ENCODE measurements at regions not wholly inside any gene's neighbourhood (a gene's known extent, or its start where the extent isn't known, plus 50 kb on each side); places are given as distances from the start of the nearest gene placed in this dataset.

DNA sequence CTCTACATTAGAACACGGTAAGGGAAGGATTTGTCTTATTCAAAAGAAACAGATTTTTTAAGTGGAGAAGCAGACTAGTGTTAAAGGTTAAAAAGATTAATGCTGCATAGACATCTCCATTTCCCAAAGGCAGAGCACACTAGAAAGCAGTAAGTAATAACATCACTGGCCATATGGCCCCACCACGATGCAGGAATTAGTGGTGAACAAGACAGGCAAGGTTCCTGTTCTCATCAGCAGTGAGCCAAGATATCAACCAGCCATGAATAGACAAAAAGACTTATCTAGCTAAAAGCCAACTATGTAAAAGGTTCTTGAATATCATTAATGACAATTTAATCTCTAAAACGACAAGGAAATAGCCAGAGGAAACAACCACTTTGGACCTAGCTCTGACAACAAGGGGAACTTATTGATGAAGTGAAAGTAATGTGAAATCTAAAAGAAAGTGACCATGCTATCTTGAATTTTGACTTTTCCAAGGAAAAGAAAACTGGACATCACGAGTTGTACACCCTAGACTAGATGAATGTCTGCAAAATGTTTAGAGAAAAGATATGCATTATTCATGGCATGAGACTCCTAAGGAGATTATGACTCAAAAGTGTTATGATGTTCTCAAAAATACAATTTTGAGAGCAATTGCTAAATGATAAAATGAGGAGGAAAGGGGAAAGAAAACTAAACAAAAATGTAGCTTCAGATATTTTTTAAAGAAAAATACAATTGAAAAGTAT lies 157.9 kb upstream of the STXBP5 start:
- no peak for DNase-seq

DNA sequence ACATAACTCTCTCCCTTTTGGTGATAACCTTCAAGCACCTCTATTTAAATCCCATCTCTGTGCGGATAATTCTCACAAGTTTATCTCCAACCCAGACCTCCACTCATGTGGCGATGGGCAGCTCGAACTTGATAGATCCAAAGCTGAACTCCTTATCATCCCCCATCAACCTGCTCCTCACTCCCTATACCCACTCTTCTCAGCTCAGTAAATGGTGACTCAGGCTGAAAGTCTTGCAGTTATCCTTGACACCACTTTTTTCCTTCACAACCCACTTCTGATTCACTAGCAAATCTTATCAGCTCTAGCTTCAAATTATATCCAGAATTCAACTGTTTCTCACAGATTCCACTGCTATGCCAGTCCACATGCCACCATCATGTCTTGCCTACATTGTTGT lies 155.3 kb upstream of the STXBP5 start:
- no peak for DNase-seq

DNA sequence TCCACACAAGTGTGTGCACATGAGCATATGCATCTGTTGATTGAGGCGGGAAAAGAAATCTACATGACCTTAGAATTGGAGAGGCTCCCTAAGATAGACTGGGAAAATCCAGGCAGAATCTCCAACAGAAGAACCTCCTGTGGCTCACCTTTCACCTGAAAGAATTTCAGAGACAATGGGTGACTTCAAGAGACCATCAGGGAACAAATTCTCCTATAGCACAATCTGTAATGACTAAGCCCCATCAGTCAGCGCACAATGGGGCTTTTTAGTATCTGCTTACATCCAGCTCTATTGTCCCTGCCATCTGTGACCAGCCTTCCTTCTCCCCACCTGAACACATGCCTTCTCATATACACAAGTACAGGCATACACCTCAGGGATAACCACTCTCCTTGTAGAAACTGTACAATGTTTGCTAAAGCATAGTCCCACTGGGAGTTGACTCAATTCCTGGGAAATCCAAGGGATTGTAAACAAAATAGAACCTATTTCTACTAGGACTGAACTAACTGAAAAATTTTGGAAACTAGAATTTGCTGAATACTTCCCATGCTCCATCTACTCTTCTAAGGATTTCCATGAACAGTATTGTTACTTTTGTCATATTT lies 150.8 kb upstream of the STXBP5 start:
- DNase-seq = no peak

DNA sequence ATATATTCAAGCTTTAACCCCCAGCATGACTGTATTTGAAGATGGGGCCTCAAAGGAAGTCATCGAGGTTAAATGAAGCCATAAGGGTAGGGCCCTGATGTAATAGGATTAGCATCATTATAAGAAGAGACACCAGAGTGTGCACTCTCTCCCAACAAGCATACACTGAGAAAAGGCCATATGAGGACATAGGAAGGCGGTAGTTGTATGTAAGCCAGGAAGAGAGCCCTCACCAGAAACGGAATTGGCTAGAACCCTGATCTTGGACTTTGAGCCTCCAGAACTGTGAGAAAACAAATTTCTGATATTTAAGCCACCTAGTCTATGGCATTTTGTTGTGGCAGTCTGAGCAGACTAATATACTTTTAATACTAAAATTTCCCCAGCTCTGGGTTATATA lies 150.1 kb upstream of the STXBP5 start:
- DNase-seq = no peak

DNA sequence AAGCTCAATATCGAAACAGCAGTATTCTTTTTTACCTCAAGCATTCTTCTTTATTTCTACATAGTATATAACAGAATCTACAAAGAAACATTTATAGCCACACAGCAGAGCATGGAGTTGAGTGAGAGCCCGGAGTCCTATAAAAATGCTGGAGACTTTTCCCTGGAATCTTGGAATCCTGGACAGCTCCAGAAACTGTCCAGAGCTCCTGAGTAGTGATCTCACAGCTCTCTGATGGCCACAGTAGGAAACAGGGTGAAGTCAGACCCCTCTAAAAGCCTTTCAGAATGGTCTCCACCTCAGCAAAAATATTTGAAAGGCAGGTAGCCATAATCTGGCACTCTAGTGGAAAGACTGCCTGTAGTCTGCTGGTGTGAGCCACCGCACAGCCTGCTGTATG lies 149.3 kb upstream of the STXBP5 start:
- no peak for DNase-seq

DNA sequence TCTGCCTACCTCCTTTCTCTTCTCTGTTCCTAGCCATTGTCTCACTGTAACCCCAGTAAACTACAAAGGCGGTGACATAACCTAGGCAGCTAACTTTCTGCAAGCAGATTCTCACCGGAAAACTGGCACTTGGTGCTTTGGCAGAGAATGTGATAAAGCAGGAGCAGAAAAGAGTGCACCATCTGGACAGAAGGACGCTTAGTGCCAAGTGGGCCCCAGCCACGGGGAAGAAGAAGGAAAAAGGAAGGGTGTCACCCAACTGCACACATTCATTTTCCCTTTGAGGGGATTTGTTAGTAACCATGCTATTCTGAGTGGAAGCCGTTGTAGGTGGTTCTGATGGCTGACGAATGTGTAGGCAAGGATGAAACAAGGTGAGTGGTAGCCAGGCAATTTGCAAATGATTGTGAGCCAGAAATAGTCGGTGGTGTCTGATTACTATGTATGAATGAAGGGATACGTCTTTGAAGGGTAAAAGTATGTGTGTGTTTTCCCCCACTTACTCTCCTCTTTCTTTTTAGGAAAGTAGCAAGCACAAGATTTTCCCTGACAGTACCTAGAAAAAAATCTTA lies 148.3 kb upstream of the STXBP5 start:
- DNase-seq = no peak

DNA sequence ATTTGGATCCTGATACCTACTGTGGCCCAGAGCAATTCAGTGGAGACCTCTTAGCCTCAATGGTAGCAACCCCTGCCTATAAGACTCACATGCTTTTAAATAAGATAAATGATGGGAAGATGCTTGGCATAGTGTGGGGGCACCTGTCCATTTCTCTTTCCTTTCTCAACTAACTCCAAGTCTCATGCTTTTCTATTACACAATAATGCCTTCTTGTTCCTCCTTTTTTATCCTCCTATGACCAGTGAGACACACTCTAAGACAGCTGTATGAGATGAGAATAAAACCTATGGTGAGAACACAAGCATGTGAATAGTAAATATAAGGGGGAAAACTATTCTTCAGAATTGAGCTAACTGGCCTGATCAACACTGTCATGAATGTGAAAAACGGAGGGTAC lies 147.0 kb upstream of the STXBP5 start:
- no peak for DNase-seq

DNA sequence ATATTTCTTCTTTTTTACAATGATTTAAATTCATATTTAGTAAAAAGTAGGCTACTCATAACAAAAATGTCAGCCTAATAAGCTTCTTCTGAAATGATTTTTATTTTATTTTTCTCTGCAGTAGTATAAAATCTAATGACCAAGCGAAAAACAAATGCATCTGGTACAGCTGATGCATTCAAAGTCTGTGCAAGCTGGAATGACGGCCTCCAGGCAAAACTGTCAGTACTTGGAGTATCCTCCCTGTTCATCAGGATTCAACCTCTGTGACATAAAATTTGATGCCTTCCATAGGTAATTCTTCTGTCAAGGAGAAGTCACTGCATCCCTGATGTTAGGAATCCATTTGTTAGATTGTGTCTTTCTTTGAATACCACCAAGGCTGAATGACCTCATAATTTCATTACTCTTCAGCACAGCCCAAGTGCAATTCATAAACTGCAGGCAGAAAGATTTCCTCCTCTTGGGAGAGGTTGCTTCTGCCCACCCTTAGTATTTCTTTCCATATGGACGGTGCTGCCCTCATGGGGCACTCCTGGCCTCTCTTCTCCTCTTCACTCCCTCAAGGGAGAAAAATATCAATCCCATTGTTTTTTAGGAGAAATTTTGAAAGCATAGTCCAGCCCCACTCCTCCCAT lies 146.4 kb upstream of the STXBP5 start:
- DNase-seq = no peak

DNA sequence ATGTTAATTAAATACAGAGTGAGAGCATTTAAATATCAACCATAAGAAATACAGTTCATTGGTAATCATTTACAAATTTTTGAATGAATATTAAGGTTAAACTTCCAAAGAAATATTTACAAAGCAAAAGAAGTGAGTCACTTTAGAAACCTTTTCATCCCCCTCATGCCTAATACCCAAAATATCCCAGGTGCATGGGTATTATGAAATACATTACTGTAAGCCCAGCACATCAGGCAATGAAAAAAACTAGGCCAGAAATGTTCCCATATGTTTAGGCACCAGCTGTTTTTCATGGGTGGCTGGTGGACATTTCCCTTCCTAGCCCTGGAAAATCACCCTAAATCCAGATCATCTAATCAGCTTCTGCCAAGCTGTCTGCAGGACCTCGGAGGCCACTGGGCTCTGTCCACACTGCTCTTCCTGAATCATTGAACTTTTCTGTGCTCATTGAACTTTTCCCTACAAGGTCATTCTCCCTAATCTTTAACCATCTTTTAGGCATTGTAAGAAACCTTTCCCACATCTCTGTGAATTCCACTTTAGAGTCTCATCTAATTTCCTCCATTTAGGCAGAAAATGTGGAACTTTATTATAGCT lies 145.3 kb upstream of the STXBP5 start:
- DNase-seq = no peak

DNA sequence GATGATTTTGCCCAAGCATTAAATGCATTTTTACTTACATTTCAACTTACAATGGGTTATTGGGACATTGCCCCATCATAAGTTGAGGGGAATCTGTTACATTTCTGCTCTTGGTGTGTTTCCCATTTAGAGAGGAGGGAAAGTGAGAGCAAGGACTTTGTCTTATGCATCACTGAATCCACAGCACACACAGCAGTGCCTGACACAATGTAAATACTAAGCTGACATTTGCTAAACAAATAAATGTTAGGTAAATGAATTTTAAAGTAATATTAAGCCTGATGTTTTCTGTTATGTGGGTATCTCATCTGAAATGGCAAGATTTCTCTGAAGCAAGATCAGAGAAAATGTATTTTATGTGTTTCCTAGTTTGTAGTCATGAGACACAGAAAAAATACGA lies 143.6 kb upstream of the STXBP5 start:
- no peak for DNase-seq

DNA sequence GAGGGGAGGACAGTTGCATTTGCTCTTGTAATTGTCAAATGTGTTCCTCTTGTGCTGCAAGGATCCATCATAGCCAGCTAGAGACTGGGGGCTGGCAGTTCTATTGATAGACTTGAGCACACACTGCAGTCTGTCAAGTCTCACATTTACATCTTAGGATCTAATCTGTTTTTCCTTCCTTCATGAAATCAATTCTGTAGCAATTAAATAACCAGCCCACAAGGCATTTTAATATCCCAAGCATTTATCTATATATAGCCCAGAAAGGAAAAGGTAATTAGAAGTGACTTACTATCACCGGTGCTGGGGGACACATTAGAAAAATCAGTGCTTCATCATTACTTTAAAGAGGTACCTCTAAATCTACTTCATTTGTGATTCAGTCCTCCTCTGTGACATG lies 143.0 kb upstream of the STXBP5 start:
- DNase-seq = no peak

DNA sequence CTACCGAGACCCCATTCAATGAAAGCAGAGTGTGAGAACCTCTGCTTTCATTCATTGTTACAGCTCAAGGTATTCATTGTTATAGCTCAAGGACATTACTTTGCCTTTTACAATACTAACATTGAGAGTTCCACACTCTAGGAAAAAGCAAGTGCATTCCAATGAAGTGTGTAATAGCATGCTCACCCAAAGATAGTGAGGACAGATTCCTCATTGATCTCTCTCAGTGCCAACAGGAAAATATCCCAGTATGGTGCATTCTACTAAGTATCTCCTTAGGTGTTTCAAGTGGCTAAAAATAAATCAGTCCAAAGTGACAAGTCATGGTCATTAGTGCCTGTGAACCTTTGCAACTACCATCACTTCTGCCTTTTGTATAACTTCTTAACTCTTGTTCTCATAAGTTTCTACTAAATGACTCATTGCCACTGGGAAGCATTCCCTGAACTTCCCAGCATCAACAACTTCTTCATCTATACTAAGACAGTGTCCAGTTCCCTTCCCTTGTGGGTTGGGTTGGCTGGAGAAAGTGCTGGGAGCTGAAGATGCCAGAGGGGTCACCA lies 140.7 kb upstream of the STXBP5 start:
- DNase-seq = no peak

DNA sequence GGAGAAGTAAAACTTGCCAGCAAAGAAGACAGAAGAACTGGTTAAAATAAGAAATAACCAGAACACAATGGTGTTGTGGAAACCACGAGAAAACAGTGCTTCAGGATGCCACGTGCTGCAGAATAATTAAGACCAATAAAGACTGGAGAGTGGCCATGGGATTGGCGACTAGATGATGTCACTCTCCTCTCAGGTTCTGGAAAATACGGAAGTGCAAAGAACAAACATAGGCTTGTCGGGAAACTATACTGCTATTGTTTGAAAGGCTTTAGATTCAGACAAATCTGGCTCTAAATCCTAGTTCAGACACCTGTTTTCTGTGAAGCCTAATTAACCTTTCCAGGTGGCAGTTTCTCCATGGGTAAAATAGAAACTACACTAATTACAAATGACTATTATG lies 138.4 kb upstream of the STXBP5 start:
- DNase-seq = no peak

DNA sequence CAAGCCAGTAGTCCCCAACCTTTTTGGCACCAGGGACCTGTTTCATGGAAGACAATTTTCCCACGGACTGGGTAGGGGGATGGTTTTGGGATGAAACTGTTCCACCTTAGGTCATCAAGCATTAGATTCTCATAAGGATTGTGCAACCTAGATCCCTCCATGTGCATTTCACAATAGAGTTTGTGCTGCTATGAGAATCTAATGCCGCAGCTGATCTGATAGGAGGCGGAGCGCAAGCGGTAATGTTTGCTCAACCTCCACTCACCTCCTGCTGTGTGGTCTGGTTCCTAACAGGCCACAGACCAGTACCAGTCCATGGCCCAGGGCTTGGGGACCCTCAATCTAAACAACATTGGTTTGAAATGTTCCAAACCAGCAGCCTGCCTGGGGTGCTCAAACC lies 137.0 kb upstream of the STXBP5 start:
- no peak for DNase-seq

DNA sequence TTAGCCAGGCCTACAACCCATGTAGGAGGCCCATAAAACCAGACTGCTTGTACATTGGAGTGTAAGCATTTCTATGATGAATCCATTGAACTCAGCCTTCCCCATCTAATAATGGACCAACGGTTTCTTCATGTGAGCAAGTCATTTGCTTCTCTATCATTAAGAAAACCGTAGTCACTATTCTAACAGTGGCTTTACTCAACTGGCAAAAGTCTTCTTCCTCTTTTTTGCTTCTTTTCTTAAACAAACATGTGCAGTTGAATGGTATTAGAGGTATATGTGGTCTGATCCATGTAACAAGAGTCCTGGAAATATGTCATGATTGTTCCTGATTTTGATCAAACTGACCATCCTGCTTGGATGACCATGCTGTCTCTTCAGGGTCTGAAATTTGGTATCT lies 132.4 kb upstream of the STXBP5 start:
- no peak for DNase-seq

DNA sequence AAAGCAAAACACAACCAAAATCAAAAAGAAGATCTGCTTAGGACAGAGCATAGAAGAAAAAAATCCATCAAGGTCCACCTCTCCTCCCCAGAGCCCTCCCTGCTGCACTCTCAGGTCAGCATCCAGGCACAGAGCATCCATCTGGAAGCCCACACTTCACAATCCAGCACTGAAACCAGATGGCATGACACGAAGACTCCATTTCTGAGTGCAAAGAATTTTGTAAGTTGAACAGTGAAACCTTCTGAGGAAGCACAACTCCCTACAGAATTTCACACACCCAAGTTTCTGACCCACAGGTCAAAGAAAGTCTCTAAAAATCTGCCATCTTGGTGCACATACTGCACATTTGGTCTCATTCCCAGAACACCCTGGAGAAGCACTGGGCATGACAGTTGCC lies 128.8 kb upstream of the STXBP5 start:
- no peak for DNase-seq

DNA sequence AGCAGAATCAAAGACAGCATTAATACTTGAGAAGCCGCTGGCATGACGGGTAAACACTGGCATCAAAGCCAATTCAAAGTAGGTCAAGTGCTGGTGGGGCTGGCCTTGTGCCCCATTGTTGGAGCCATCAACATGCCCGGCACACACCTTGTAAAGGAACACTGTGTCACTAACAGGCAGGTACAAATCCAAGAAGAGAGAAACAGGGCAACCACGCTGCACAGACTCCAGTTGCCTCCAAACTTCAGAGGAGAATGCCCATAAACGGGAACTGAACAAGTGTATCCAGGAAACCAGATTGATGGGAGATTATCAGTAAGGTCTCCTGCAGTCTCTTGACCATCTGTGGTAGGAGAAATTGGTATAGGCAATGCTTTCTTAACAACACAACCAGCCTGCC lies 127.0 kb upstream of the STXBP5 start:
- DNase-seq = no peak

DNA sequence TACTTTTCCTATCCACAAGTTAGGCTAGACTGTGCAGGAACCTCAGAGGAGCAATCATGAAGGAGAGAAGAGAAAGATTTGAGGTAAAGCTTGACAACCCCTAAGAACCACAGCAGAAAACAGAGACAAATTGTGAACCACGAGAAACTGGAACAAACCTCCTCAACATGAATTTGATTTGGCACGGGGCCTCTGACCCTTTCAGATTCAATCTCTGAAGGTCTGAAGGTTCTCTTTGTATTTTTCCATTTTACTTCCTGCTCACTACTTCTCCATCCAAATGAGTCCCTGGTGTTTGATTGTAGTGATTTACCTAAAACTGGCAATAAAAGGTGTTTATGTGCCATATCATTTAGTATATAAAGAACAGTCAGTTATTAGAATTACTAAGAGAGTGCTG lies 126.1 kb upstream of the STXBP5 start:
- no peak for DNase-seq

DNA sequence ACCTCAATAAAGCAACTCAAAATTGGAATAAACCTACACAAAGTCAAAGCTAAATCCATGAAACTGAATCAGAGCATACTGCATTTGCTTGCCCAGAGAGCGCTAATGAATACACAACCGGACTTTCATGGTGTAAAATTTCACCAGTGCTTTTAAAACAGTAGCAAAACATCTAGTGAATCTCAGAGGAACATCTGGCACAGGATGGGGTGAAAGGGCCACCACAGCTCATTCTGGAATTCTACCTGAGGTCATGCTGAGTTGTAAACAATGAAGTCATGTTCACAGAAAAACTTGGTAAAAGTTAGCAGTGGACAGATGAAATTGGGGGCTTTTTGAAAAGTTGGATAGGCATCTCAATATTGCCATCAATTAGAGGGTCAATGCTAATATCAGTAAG lies 125.6 kb upstream of the STXBP5 start:
- DNase-seq = no peak

DNA sequence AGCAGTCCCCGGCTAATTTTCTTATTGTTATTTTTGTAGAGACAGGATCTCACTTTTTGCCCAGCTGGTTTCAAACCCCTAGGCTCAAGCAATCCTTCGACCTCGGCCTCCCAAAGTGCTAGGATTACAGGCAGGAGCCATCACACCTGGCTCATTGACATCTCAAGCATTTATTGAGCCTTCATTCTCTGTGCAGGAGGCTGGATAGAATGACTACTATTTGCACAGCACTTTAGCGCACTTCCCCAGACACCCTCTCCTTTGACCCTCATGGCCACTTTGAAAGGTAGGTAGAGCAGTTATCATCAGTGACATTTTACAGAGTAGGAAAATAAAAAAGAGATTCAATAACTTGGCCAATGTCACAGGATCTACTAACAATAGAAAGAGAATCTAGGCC lies 124.0 kb upstream of the STXBP5 start:
- DNase-seq = no peak

DNA sequence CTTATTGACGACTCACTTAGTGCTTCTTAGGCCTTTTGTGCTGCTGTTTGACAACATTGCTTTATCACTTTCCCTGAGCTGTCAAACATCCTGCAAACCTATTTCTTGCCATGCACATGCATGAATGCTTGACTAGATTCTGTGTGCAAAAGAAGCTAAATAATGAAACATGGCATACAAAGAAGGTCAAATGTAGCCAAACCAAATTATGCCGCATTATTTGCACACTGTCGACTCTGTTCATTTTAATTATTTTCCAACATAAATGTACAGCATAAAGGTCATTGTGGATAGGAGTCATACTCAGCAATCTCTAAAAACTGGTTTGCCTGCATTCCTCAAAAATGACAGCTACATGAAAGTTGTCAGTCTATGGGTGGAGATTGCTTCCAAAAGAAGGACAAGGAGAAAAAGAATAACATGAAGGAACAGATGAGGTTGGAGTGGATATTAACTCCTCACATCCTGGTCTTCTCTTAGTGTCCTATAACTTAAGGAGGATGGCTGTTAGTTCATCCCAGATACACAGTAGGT lies 123.1 kb upstream of the STXBP5 start:
- DNase-seq = no peak

DNA sequence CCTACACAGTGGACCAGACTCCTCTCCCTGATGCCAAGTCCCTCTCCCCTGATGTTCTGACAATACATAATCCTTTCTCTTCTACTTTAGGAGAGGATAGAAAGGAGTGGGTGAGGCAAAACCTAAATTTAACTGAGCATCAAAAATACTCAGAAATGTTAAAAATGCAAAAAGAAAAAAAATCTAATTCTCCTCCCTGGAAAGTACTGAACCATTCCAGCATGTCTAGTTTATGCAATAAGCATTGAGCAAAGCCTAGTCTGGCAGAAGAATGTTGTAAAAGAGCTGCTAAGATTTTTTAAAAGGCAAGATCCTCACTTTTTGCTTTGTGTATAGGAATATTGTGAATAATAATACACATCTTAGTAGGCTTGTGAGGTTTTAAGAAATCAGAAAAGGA lies 116.6 kb upstream of the STXBP5 start:
- no peak for DNase-seq

DNA sequence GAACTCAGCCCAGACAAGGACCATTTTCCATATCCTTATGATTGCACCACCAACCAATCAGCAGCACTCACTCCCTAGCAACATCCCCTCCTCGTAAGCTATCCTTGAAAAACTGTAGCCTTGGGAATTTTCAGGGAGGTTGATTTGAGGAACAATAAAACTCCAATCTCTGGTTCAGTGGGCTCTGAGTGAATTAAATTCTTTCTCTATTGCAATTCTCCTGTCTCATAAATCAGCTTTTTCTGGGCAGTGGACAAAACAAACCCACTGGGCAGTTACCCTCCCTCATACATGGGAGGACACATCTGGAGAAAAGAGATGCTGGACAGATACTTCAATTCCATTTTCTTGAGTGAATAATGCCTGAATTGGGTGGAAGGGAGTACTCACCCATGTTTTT lies 115.4 kb upstream of the STXBP5 start:
- DNase-seq = no peak

Measured in stimulated activated CD4-positive, alpha-beta T cell treated with anti-CD3 and anti-CD28 coated beads, Interleukin-2, amount 100 ng/mL, for 24 hours (primary cell).